Esophagus muscularis mucosa (tissue), 4 donors: ENCODE measurements at regions not wholly inside any gene's neighbourhood (a gene's known extent, or its start where the extent isn't known, plus 50 kb on each side); places are given as distances from the start of the nearest gene placed in this dataset.

ENCODE experiments used
- DNase-seq: peaks from one replicate; pipeline ENCODE4 v3.0.0-alpha.2; 2017; ENCODE audit errors: extremely low spot score
- H3K27ac ChIP-seq, 4 donors: fragments of 200-600 bp; sonication (generic); replicated peaks in 1 of 4; 1 replicate in 3 of 4; 2 replicates in 1 of 4; pipeline ENCODE4 v1.5.1; 2016 to 2019; ENCODE audit warnings: mild to moderate bottlenecking in 1 of 4
- H3K27me3 ChIP-seq, 4 donors: fragments of 200-600 bp; sonication (generic); one replicate each; pipeline versions ENCODE4 v1.5.1 to v1.6.0; 2016 to 2019
- H3K36me3 ChIP-seq, 4 donors: fragments of 200-600 bp; sonication (generic); one replicate each; pipeline ENCODE4 v1.5.1; 2016 to 2019
- H3K4me1 ChIP-seq, 4 donors: fragments of 200-600 bp; sonication (generic); one replicate each; pipeline ENCODE4 v1.5.1; 2016 to 2019
- H3K4me3 ChIP-seq, 4 donors: fragments of 200-600 bp; sonication (generic); 1 replicate in 2 of 4; 2 replicates in 2 of 4; pipeline ENCODE4 v1.5.1; 2016 to 2019; ENCODE audit warnings: mild to moderate bottlenecking in 4 of 4, moderate library complexity in 1 of 4
- H3K9me3 ChIP-seq, 4 donors: fragments of 200-600 bp; sonication (generic); 1 replicate in 3 of 4; 2 replicates in 1 of 4; pipeline ENCODE4 v1.5.1; 2016 to 2019
- EP300 ChIP-seq: sonication (generic); formaldehyde crosslinking; IDR thresholded peaks from one replicate; pipeline ENCODE4 v1.6.1; 2017; ENCODE audit warnings: antibody characterized with exemption
- POLR2A ChIP-seq: fragments of 450-650 bp; IDR thresholded peaks from one replicate; pipeline ENCODE4 v1.6.1; 2017; ENCODE audit warnings: antibody characterized with exemption, moderate library complexity, mild to moderate bottlenecking, low read depth
- POLR2AphosphoS5 ChIP-seq, 2 donors: sonication (generic); formaldehyde crosslinking; IDR thresholded peaks; one replicate each; pipeline ENCODE4 v1.6.1; 2017; ENCODE audit warnings: antibody characterized with exemption in 2 of 2
- WGBS: methylation state at CpG from one replicate; pipeline ENCODE4 v1.1.5; 2018; 5-methylcytosine and 5-hydroxymethylcytosine counted together
- intact Hi-C: fragments of 100-400 bp; cut with DNase I; formaldehyde crosslinking; loops from one replicate; pipeline ENCODE4 v1.15.1; 2023
- TF ChIP-seq, protein P1 (sequence below), 3 experiments: fragments of 200-600 bp in 2 of 3; fragments of 450-650 bp in 1 of 3; sonication (generic) in 2 of 3; IDR thresholded peaks; one replicate each; pipeline ENCODE4 v1.5.1; 2017 to 2019; ENCODE audit warnings: antibody characterized with exemption in 3 of 3, mild to moderate bottlenecking in 2 of 3, moderate library complexity in 1 of 3

DNA sequence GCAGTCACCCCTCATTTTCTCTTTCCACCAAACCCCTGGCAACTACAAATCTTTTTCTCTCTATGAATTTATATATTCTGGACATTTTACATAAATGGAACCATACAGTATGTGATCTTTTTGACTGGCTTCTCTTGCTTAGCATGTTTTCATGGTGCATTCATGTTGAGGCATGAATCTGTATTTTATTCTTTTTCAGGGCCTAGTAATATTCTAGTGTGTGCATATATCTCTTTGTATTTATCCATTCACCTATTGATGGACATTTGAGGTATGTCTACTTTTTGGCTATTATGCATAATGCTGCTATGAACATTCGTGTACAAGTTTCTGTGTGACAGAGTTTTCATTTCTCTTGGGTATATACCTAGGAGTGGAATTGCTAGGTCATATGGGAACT, 78.2 kb downstream of the HACD1 start:
- Histone ChIP-seq H3K36me3 (no peaks in the 10 kb centered on the region), H3K9me3 (no peaks in the 10 kb centered on the region), H3K4me3 (no peak overlapping the region), H3K27ac (no peak overlapping the region), H3K4me1 (no peaks in the 10 kb centered on the region), H3K27me3 (no peaks in the 10 kb centered on the region)
- no peak for DNase-seq
- intact Hi-C loops = no loop called here
- TF ChIP-seq POLR2A (no peak), EP300 (no peak), POLR2AphosphoS5 (IDR thresholded peaks at IDR 0.05) (no peak)
- TF ChIP-seq, protein P1, sequence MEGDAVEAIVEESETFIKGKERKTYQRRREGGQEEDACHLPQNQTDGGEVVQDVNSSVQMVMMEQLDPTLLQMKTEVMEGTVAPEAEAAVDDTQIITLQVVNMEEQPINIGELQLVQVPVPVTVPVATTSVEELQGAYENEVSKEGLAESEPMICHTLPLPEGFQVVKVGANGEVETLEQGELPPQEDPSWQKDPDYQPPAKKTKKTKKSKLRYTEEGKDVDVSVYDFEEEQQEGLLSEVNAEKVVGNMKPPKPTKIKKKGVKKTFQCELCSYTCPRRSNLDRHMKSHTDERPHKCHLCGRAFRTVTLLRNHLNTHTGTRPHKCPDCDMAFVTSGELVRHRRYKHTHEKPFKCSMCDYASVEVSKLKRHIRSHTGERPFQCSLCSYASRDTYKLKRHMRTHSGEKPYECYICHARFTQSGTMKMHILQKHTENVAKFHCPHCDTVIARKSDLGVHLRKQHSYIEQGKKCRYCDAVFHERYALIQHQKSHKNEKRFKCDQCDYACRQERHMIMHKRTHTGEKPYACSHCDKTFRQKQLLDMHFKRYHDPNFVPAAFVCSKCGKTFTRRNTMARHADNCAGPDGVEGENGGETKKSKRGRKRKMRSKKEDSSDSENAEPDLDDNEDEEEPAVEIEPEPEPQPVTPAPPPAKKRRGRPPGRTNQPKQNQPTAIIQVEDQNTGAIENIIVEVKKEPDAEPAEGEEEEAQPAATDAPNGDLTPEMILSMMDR (IDR thresholded peaks at IDR 0.05) = no peak
- WGBS = 78% methylated on average over 1 of the region's 1 CpG

DNA sequence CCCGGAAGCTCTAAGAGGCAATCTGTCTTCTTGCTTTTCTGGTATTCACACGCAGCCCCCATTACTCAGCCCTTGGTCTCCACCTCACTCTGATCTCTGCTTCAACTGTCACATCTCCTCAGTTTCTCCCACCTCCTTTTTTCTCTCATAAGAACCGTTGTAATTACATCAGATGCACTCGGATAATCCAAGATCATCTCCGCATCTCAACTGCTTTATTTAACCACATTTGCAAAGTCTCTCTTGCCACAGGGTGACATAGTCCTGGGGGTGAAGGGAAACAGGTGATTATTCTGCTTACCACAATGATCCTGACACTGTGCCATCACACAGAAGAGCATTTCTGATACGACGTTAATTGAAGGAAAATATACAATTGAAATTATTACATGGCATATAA, 79.9 kb downstream of the HACD1 start:
- no peaks in the 10 kb centered on the region for H3K27me3 ChIP-seq
- H3K27ac ChIP-seq = no peak overlapping the region
- no peak for DNase-seq
- intact Hi-C loops = no loop called here
- TF ChIP-seq POLR2A (no peak), EP300 (no peak), POLR2AphosphoS5 (IDR thresholded peaks at IDR 0.05) (no peak)
- TF ChIP-seq, protein P1 (IDR thresholded peaks at IDR 0.05) = no peak
- no peak overlapping the region for H3K4me3 ChIP-seq
- no peaks in the 10 kb centered on the region for H3K9me3 ChIP-seq
- H3K36me3 ChIP-seq = no peaks in the 10 kb centered on the region
- WGBS = 90% methylated on average over 7 of the region's 7 CpGs
- no peaks in the 10 kb centered on the region for H3K4me1 ChIP-seq

GRCh38 chr10:17536221-17536620, 81.0 kb downstream of the HACD1 start:
- intact Hi-C loops = no loop called here
- no peaks in the 10 kb centered on the region for H3K9me3 ChIP-seq
- no peak overlapping the region for H3K4me3 ChIP-seq
- no peaks in the 10 kb centered on the region for H3K36me3 ChIP-seq
- no peaks in the 10 kb centered on the region for H3K27me3 ChIP-seq
- DNase-seq = no peak
- WGBS = 51% methylated on average over 3 of the region's 3 CpGs
- no peak for TF ChIP-seq POLR2A
- TF ChIP-seq, protein P1 (IDR thresholded peaks at IDR 0.05) = no peak
- H3K4me1 ChIP-seq = no peaks in the 10 kb centered on the region
- H3K27ac ChIP-seq = no peak overlapping the region

DNA sequence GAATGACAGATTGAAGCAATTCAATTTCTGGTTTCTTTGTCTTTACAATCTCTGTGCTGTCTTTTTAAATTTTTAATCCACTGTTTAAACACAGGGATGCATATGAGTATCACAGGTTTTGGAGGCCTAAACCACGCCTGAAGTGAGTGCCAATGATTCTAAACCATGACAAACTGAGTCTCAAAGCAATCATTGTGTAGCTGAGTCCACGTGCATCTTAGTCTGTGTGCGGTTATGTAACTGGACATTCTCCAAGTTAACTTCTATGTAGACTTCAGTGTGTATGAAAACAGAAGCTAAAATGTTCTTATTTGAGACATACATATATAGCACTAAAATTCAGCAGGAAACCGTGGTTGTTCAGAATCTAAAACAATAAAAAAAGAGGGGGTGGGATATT, 79.3 kb upstream of the ST8SIA6 start:
- Histone ChIP-seq H3K9me3 (no peaks in the 10 kb centered on the region), H3K4me3 (no peak overlapping the region), H3K4me1 (no peaks in the 10 kb centered on the region), H3K27ac (no peak overlapping the region), H3K36me3 (no peaks in the 10 kb centered on the region), H3K27me3 (no peaks in the 10 kb centered on the region)
- intact Hi-C loops = no loop called here
- TF ChIP-seq POLR2AphosphoS5 (IDR thresholded peaks at IDR 0.05) (no peak), POLR2A (no peak), EP300 (no peak)
- TF ChIP-seq, protein P1 (IDR thresholded peaks at IDR 0.05) = no peak
- no peak for DNase-seq
- 42% methylated on average over 4 of the region's 4 CpGs for WGBS

GRCh38 chr10:17528306-17528862, 74.0 kb upstream of the ST8SIA6 start:
- H3K27me3 ChIP-seq = no peaks in the 10 kb centered on the region
- no peaks in the 10 kb centered on the region for H3K4me1 ChIP-seq
- no peaks in the 10 kb centered on the region for H3K9me3 ChIP-seq
- no peak overlapping the region for H3K4me3 ChIP-seq
- intact Hi-C loops = no loop called here
- no peaks in the 10 kb centered on the region for H3K36me3 ChIP-seq
- H3K27ac ChIP-seq = no peak overlapping the region
- DNase-seq = no peak
- TF ChIP-seq POLR2AphosphoS5 (IDR thresholded peaks at IDR 0.05) (no peak), POLR2A (no peak), EP300 (no peak)
- TF ChIP-seq, protein P1 (IDR thresholded peaks at IDR 0.05) = no peak
- 84% methylated on average over 3 of the region's 3 CpGs for WGBS
